Suprapubic skin (tissue), 3 donors: ENCODE measurements at regions not wholly inside any gene's neighbourhood (a gene's known extent, or its start where the extent isn't known, plus 50 kb on each side); places are given as distances from the start of the nearest gene placed in this dataset.

Experiments used
- CTCF ChIP-seq, 2 donors: fragments of 200-600 bp in 1 of 2; fragments of 450-650 bp in 1 of 2; sonication (generic) in 1 of 2; IDR thresholded peaks; one replicate each; pipeline ENCODE4 v1.5.1; 2016 to 2019; ENCODE audit warnings: antibody characterized with exemption in 2 of 2, mild to moderate bottlenecking in 1 of 2, moderate library complexity in 1 of 2
- POLR2A ChIP-seq, 2 donors: fragments of 450-650 bp; IDR thresholded peaks; one replicate each; pipeline ENCODE4 v1.6.1; 2017; ENCODE audit warnings: antibody characterized with exemption in 2 of 2, mild to moderate bottlenecking in 2 of 2, moderate library complexity in 2 of 2

GRCh38 chr13:83681547-83681946 is 200.7 kb downstream of the SLITRK1 start:
- TF ChIP-seq POLR2A (IDR thresholded peaks at IDR 0.05) (no peak), CTCF (IDR thresholded peaks at IDR 0.05) (no peak)
